ENCODE measurements at regions not wholly inside any gene's neighbourhood (a gene's known extent, or its start where the extent isn't known, plus 50 kb on each side); places are given as distances from the start of the nearest gene placed in this dataset.

GRCh38 chr15:61768131-61768530 is 292.1 kb downstream of the VPS13C start:
- TF ChIP-seq POLR2AphosphoS5 (IDR thresholded peaks at IDR 0.05; ENCODE audit: low read depth, low read length) (no peak), ATF3 (IDR thresholded peaks at IDR 0.05) (no peak), EZH2phosphoT487 (IDR thresholded peaks at IDR 0.05; ENCODE audit: borderline replicate concordance) (no peak), SP1 (IDR thresholded peaks at IDR 0.05; ENCODE audit: low read depth) (no peak), CEBPB (IDR thresholded peaks at IDR 0.05; ENCODE audit: low read depth) (no peak), EZH2 (IDR thresholded peaks at IDR 0.05) (no peak), YY1 (IDR thresholded peaks at IDR 0.05; ENCODE audit: extremely low read depth, insufficient replicate concordance, low read depth, low read length) (no peak), CTCF (IDR thresholded peaks at IDR 0.05 in 2 of 3, conservative IDR thresholded peaks at IDR 0.05 in 1 of 3; ENCODE audit: borderline replicate concordance in 1 of 3, insufficient read depth in 1 of 3, low read depth in 2 of 3, low read length in 2 of 3) (no peak), RAD21 (IDR thresholded peaks at IDR 0.05; ENCODE audit: low read depth) (no peak), POLR2A (IDR thresholded peaks at IDR 0.05; ENCODE audit: borderline replicate concordance, extremely low read depth, insufficient read depth, insufficient read length) (no peak)
